T follicular helper cell (primary cell): ENCODE measurements at regions not wholly inside any gene's neighbourhood (a gene's known extent, or its start where the extent isn't known, plus 50 kb on each side); places are given as distances from the start of the nearest gene placed in this dataset.

Source experiments
- DNase-seq: peaks from one replicate; pipeline ENCODE4 v3.0.0-alpha.2; 2020; ENCODE audit warnings: low read depth

GRCh38 chr14:51307551-51307950 lies 67.5 kb downstream of the TMX1 start:
- DNase-seq: no peak

GRCh38 chr14:51308866-51309265 lies 68.8 kb downstream of the TMX1 start:
- DNase-seq: no peak

- DNase-seq: no peak
Observed at GRCh38 chr14:51310505-51310944, 70.5 kb downstream of the TMX1 start.

GRCh38 chr14:51314321-51315015 lies 74.4 kb downstream of the TMX1 start:
- DNase-seq: no peak

- no peak for DNase-seq
Observed at GRCh38 chr14:51317373-51317772, 77.3 kb downstream of the TMX1 start.

- no peak for DNase-seq
Observed at GRCh38 chr14:51318813-51319597, 79.0 kb downstream of the TMX1 start.

GRCh38 chr14:51321036-51321435 lies 81.0 kb downstream of the TMX1 start:
- DNase-seq: no peak

- DNase-seq: no peak
Observed at GRCh38 chr14:51323492-51323891, 83.4 kb downstream of the TMX1 start.

- no peak for DNase-seq
Observed at GRCh38 chr14:51327376-51327775, 87.3 kb downstream of the TMX1 start.

GRCh38 chr14:51328064-51328771 lies 88.2 kb downstream of the TMX1 start:
- no peak for DNase-seq

- no peak for DNase-seq
Observed at GRCh38 chr14:51328772-51329353, 88.8 kb downstream of the TMX1 start.

GRCh38 chr14:51331486-51332367 lies 91.7 kb downstream of the TMX1 start:
- no peak for DNase-seq

- no peak for DNase-seq
Observed at GRCh38 chr14:51333299-51333698, 93.3 kb downstream of the TMX1 start.

- DNase-seq: no peak
Observed at GRCh38 chr14:51333901-51334521, 94.0 kb downstream of the TMX1 start.

GRCh38 chr14:51334566-51334965 lies 94.5 kb downstream of the TMX1 start:
- DNase-seq: no peak

- no peak for DNase-seq
Observed at GRCh38 chr14:51335531-51335930, 95.5 kb downstream of the TMX1 start.

- no peak for DNase-seq
Observed at GRCh38 chr14:51335961-51336723, 96.1 kb downstream of the TMX1 start.

GRCh38 chr14:51336734-51337133 lies 96.7 kb downstream of the TMX1 start:
- DNase-seq: no peak

GRCh38 chr14:51337520-51337919 lies 97.5 kb downstream of the TMX1 start:
- no peak for DNase-seq

- DNase-seq: no peak
Observed at GRCh38 chr14:51341338-51341737, 101.3 kb downstream of the TMX1 start.
